ENCODE measurements at regions not wholly inside any gene's neighbourhood (a gene's known extent, or its start where the extent isn't known, plus 50 kb on each side); places are given as distances from the start of the nearest gene placed in this dataset.

DNA sequence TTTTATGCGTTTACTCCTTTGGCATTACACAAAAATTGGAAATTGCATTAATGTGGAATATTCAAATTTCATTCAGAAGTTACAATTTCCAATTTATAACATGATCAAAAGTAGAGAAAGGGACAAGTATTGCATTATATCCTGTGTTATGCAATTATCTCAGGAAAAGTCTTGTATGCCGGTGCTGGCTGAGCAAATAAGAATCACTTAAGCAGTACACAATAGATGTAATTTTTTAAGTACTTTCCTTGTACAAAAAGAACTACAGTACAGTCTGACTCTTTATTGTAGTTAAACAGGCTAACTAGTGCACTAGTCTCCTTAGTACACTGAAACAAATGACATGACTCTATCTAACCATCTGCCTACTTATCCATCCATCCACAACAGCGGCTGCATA lies 493.2 kb upstream of the KCNMB2 start:
- in situ Hi-C loops (cut with MboI; ENCODE audit: low pct_unique_long_range_greater_than_20kb, low sequenced_read_pairs, unreplicated experiment): no loop called here
- no peak for DNase-seq (ENCODE audit: low spot score)
- TF ChIP-seq, protein P1, sequence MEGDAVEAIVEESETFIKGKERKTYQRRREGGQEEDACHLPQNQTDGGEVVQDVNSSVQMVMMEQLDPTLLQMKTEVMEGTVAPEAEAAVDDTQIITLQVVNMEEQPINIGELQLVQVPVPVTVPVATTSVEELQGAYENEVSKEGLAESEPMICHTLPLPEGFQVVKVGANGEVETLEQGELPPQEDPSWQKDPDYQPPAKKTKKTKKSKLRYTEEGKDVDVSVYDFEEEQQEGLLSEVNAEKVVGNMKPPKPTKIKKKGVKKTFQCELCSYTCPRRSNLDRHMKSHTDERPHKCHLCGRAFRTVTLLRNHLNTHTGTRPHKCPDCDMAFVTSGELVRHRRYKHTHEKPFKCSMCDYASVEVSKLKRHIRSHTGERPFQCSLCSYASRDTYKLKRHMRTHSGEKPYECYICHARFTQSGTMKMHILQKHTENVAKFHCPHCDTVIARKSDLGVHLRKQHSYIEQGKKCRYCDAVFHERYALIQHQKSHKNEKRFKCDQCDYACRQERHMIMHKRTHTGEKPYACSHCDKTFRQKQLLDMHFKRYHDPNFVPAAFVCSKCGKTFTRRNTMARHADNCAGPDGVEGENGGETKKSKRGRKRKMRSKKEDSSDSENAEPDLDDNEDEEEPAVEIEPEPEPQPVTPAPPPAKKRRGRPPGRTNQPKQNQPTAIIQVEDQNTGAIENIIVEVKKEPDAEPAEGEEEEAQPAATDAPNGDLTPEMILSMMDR (IDR thresholded peaks at IDR 0.05; ENCODE audit: extremely low read depth, insufficient read depth, missing control alignments): no peak

DNA sequence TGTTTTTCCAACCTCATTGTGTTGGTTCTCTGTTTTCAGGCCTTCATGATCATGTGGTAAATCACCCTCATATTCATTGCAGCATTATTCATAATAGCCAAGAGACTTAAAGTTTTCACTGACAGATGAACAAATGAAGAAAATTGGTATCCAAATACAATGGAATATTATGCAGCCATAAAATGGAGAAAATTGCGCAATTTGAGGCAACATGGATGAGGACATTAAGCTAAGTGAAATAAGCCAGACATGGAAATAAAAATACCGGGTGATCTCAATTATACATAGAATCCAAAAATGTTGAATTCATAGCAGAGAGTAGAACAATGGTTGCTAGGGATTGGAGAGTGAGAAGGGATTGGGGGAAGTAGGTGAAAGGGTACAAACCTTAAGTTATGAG lies 491.9 kb upstream of the KCNMB2 start:
- TF ChIP-seq, protein P1 (IDR thresholded peaks at IDR 0.05; ENCODE audit: extremely low read depth, insufficient read depth, missing control alignments): no peak
- no peak for DNase-seq (ENCODE audit: low spot score)
- in situ Hi-C loops (cut with MboI; ENCODE audit: low pct_unique_long_range_greater_than_20kb, low sequenced_read_pairs, unreplicated experiment): no loop called here

DNA sequence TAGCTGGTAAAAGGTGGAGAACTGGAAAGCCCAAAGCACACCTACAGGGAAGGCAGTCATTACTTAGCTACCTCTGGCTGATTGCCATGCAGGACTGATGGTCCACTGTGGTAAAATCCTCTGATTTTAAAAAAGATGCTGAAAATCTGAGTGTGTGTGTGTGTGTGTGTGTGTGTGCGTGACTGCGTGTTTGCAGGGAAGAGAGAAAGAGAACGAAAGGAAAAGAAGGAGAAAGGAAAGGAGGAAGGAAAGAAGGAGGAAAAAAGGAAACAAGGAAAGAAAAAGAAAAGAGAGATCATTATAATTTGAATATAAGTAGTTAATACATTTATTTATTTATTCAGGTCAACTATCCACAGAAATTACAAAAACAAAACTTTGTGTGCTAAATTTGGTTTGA lies 488.7 kb upstream of the KCNMB2 start:
- in situ Hi-C loops (cut with MboI; ENCODE audit: low pct_unique_long_range_greater_than_20kb, low sequenced_read_pairs, unreplicated experiment): no loop called here
- DNase-seq (ENCODE audit: low spot score): no peak
- TF ChIP-seq, protein P1 (IDR thresholded peaks at IDR 0.05; ENCODE audit: extremely low read depth, insufficient read depth, missing control alignments): no peak

DNA sequence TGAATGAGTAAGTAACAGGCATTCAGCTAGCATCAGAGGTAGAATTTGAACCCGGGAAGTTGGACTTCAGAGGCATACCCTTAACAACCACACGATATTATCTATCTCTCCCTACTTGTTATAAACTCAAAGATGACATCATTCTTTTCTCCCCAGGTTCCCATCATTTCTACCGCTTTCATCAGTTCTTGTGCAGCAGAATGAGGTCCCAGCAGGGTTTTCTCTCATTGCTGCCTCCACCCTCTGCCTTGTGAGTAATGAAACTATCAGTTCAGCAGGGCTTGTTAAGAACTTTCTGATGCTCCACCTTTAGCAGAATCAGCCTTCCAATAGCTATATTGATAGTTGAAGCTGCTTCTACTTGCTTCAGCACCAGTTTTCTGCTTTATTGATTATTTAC lies 487.5 kb upstream of the KCNMB2 start:
- TF ChIP-seq, protein P1 (IDR thresholded peaks at IDR 0.05; ENCODE audit: extremely low read depth, insufficient read depth, missing control alignments): no peak
- in situ Hi-C loops (cut with MboI; ENCODE audit: low pct_unique_long_range_greater_than_20kb, low sequenced_read_pairs, unreplicated experiment): no loop called here

DNA sequence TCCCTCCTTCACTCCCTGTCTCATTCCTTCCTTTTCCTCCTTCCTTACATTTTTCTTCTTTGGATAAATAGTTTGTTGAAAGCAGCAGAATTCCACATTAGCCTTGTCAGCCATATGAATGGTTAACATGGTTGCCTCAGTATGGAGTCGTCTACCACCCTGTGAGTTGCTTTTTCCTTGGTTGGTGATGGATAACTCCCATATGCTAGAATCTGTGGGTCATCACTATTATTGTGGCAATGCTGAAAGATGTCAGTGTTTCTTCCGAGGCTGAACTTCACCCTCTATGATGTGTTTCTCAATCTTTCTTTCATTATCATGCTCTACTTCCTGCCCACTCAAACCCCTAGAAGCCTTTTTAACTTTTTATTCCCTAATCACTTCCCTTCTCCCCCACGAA lies 481.8 kb upstream of the KCNMB2 start:
- in situ Hi-C loops (cut with MboI; ENCODE audit: low pct_unique_long_range_greater_than_20kb, low sequenced_read_pairs, unreplicated experiment): no loop called here
- TF ChIP-seq, protein P1 (IDR thresholded peaks at IDR 0.05; ENCODE audit: extremely low read depth, insufficient read depth, missing control alignments): no peak
- no peak for DNase-seq (ENCODE audit: low spot score)

More for the DNA sequence above, 487.5 kb upstream of the KCNMB2 start:
- no peak for DNase-seq (ENCODE audit: low spot score)

DNA sequence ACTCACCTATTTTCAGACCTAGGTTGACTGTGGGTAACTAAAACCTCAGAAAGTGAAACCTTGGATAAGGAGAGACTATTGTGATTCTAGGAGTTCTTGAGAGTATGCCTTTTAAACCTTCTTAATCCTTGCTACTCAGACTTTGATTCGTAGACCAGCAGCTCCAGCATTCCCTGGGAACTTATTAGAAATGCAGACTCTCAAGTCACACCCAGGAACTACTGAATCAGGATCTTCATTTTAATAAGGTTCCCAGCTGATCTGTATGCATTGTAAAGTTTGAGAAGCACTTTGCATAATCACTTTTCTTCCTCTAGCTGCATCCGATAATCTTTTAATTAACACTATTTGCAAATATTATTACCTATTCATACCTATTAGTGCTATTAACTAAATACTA lies 480.3 kb upstream of the KCNMB2 start:
- in situ Hi-C loops (cut with MboI; ENCODE audit: low pct_unique_long_range_greater_than_20kb, low sequenced_read_pairs, unreplicated experiment): no loop called here
- TF ChIP-seq, protein P1 (IDR thresholded peaks at IDR 0.05; ENCODE audit: extremely low read depth, insufficient read depth, missing control alignments): no peak
- DNase-seq (ENCODE audit: low spot score): no peak

DNA sequence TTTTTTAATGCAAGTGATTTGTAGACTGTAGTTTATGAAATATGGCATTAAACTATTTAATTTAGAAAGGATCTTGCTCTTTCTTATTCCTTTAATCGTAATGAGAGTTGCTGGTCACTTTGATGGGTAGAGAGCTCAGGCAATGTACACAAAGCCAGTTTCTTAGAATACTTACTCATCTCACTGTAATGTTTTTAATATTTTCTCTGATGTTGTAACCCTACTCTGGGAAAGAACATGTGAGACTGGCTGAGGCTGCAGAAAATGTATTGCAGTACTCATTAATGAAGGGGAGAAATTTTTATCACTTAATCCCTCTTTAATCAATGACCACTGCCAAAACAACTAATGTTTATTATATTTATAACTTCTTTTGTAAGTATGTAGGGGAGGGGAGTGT lies 479.4 kb upstream of the KCNMB2 start:
- in situ Hi-C loops (cut with MboI; ENCODE audit: low pct_unique_long_range_greater_than_20kb, low sequenced_read_pairs, unreplicated experiment): no loop called here
- no peak for DNase-seq (ENCODE audit: low spot score)
- TF ChIP-seq, protein P1 (IDR thresholded peaks at IDR 0.05; ENCODE audit: extremely low read depth, insufficient read depth, missing control alignments): no peak
